ENCODE measurements at regions not wholly inside any gene's neighbourhood (a gene's known extent, or its start where the extent isn't known, plus 50 kb on each side); places are given as distances from the start of the nearest gene placed in this dataset.

GRCh38 chr14:51395361-51395849 lies 155.4 kb downstream of the TMX1 start:
- no peak for TF ChIP-seq CTCF (IDR thresholded peaks at IDR 0.05; ENCODE audit: extremely low read depth in 1 of 2, insufficient read depth in 1 of 2, low read depth in 1 of 2, low read length in 2 of 2)
- TF ChIP-seq MAX (IDR thresholded peaks at IDR 0.05; ENCODE audit: insufficient read depth, insufficient read length): peak; percentile 64
- no peak for TF ChIP-seq FOS (IDR thresholded peaks at IDR 0.05; ENCODE audit: borderline replicate concordance, insufficient read depth, low read length)
- TF ChIP-seq MYC (IDR thresholded peaks at IDR 0.05; ENCODE audit: low read depth, low read length): peak; percentile 38
- no peak for TF ChIP-seq POLR2A (IDR thresholded peaks at IDR 0.05; ENCODE audit: low read depth, low read length)
- TF ChIP-seq EZH2 (IDR thresholded peaks at IDR 0.05; ENCODE audit: borderline replicate concordance, low read depth, low read length, severe bottlenecking): no peak
- TF ChIP-seq POLR2AphosphoS5 (IDR thresholded peaks at IDR 0.05; ENCODE audit: insufficient read depth, low read depth, low read length): peak; percentile 62
- TF ChIP-seq JUN (IDR thresholded peaks at IDR 0.05; ENCODE audit: borderline replicate concordance, insufficient read depth, insufficient read length, low read depth): no peak

Data from endothelial cell of umbilical vein (primary cell).